Superior temporal gyrus (tissue), 1 donor: ENCODE measurements at regions not wholly inside any gene's neighbourhood (a gene's known extent, or its start where the extent isn't known, plus 50 kb on each side); places are given as distances from the start of the nearest gene placed in this dataset.

Experiments
- DNase-seq: peaks from one replicate; pipeline ENCODE4 v3.0.0-alpha.2; 2016; ENCODE audit errors: extremely low spot score

- DNase-seq: no peak
These were observed 54.5 kb upstream of the FAM78B start for GRCh38 chr1:166221316-166221715.

DNA sequence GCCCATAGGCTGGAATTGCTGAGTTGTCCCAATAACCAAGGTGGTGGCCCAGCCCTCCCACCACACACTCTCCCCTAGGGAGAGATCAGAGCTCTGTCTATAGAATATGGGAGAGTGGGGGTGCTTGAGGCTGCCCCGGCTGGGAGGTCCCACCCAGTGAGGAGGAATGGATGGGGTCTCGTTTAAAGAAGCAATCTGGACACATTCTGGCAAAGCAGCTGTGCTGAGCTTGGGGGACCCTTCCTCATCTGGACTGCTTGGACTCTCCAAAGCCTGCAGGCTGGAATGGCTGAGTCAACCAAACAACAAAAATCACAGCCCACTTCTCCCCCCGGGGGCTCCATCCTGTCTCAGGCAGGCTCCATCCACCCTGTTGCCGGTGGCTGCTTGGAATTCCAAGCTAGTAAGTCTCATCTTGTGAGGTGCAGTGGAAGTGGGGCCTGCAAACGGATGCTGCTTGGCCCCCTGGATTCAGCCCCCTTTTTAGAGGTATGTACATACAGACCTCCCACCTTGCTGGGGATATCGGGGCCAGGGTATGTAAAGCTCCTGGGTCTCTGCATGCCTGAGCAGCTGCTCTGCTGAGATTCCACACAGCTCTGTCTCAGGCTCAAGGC is 67.1 kb upstream of the FAM78B start:
- DNase-seq: no peak

DNA sequence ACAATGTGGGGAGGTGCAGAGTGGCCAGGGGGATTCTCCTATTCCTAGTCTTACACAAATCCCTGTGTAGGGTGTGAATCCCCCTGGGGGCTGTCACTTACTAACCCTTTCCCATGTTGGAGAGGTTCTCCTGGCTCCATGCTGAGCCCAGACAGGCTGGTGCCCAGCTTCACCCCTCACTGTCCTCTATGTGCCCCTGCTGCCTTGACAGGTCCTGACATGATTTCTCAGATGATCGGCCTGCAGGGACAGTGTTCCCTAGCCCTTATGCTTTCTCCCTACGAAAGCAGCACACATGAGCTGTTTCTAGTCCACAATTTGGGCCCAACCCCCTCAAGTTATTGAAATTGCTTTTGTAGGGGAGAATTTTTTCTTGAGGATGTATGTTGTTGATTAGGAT is 68.9 kb upstream of the FAM78B start:
- no peak for DNase-seq

DNA sequence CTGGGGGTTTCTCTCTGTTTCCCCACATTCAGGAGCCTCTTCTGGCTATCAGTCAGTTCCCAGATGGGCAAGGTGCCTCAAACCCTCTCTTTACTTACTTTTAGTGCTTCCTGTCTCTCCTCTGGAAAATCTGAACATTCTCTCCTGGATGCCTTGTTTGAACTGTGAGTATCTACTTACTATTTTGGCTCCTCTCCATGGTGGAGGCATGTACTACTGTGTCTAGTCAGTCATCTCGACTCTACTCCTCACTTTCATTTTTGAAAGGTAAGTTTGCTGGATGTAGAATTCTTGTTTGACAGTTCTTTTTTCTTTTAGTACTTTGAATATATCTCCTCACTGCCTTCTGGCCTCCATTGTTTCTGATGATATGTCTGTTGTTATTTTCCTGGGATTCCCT is 70.9 kb upstream of the FAM78B start:
- DNase-seq: no peak

DNA sequence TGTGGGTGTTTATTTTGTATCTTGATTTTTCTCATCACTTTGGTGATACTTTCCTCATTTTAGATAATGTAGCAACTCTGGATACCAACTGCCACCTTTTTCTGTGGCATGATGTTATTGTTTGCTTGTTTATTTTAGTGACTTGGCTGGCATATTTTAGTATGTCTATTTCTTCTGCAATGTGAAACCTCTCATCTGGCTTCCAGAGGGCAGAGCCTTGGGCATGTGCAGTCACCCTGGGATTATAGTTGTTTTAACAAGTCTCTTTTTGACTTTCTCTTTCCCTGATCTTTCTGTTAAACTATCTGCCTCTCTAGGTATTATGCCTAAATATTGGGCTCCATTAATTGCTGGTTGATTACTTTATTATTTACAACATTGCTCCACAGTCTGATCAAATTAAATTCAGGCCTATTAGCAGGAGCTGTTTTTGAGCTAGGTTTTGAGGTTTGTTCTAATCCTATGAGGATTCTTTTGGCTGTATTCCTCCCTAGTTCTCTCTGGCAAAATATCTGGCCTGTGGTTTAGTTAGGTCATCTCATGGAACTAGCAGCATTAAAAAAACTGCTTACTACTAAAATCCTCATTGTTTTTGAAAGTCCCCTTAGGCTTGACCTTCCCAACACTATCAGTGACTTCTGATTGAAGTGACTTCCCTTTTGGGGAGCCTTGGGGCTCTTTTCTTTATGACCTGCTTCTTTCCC is 86.4 kb upstream of the FAM78B start:
- no peak for DNase-seq

GRCh38 chr1:166258017-166258416 is 91.2 kb upstream of the FAM78B start:
- no peak for DNase-seq

DNA sequence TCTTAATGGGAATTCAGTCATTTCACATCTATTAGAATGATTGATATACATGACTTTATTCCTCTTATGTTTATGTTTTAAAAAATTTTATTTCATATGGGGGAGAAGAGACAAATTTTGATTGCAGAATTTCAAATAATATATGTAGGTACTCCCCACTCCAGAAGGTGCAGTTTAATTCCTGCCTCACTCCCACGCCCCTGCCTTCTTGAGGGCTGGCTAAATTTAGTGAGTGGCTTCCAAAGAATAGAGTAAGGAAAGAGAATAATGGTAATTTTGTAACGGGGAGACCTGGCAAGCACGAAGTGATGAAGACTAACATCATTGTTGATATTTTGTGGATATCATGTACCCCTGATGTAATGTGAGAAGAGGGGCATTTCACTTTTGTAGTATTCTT is 94.7 kb upstream of the FAM78B start:
- no peak for DNase-seq

DNA sequence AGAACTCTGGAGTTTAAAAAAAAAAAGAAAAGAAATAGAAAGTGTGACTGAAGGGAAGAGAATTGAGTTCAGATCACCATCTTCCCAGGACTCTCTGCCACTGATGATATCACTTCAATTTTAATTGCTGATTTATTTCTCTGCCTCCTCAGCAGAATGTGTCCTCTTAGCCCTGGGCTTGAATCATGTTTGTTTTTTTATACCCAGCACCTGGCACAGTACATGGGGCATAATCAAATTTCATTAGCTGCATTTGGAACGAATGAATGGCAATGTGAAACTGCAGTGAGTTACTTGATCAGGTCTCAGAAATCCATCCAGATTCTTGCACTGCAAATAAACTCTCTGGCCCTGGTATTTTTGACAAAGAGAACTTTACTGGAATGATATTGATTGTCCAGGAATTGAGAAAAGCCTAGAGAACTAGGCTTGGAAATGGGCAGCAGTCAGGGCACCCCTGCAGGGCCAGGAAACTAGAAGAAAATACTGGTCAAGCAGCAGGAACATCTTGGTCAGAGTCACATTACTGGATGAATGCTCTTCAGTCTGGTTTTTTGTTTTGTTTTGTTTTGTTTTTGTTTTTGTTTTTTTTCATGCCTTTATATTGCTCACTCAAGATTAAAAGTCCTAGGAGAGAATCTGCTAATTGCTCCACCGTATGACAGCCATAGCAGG is 103.8 kb upstream of the FAM78B start:
- DNase-seq: no peak

DNA sequence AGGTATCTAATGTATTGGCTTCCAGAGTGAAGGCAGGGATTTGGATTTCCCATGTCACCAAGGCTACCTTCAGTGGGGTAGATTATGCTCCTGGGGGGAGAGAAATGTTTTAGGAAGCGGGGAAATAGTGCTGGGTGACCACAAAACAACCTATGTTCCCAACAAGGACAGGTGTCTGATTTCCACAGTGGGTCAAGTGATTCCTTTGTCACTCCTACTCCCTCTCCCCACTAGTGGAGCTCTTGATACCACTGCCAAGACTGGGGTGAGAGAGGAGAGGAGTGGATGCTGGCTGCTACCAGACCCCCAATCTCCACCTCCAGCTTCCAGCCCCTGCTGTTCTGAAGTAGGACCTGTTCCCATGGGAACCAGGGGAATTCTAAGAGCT is 104.3 kb upstream of the FAM78B start:
- DNase-seq: no peak

DNA sequence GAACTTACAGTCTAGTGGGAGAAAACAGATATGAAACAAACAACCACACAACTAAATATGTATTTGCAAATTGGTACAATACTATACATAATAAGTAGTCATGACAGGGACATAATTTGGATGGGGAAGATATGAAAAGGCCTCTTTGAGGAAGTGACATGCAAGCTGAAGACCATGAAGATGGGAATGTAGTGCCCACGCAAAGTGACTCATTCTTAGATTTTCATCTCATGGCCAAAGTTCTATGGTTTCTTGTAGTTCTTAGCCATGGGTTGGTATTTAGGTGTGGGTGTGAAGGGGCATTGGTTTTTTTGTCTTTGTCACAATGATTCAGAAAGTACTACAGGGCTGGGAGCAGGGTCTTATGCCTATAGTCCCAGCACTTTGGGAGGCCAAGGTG is 105.4 kb upstream of the FAM78B start:
- DNase-seq: no peak

GRCh38 chr1:166272851-166273250 is 106.0 kb upstream of the FAM78B start:
- no peak for DNase-seq

DNA sequence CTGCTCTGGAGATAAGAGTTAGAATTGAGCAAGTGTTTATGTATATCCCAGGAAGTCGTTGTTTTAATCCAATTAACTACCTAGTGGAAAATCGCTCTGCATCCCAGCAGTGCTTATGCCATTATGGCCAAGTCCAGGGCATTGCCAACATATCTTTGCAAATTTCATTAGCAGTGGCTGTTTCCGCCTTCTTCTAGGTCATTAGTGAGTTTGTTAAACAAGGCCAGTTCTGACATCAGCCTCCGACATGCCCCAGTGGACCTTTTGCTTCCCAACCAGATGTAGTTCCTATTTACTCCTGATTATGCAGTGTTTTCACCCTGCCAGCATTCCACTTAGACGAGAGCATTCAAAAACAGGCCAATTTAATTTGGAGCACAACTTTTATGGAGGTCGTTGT is 106.8 kb upstream of the FAM78B start:
- DNase-seq: no peak

GRCh38 chr1:166282391-166283137 is 115.8 kb upstream of the FAM78B start:
- no peak for DNase-seq

DNA sequence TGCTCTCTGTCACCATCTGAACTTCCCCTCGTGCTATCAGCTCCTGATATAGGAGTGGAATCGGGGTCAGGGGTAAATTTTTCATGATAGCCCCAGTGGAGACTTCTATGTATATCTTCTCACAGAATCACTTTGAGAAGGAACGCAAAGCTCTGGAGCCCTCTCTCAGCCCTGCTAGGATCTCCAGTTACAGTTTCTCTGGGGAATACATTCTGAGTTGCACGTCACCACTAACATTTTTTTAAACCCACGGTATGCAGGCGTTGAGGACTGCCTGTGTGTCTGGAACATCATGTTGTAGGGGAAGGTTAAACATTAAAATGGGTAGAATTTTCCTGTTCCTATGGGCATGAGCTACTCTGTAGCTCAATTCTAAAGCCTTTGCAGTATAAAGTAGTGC is 116.4 kb upstream of the FAM78B start:
- DNase-seq: no peak

GRCh38 chr1:166283600-166283999 is 116.8 kb upstream of the FAM78B start:
- DNase-seq: no peak

DNA sequence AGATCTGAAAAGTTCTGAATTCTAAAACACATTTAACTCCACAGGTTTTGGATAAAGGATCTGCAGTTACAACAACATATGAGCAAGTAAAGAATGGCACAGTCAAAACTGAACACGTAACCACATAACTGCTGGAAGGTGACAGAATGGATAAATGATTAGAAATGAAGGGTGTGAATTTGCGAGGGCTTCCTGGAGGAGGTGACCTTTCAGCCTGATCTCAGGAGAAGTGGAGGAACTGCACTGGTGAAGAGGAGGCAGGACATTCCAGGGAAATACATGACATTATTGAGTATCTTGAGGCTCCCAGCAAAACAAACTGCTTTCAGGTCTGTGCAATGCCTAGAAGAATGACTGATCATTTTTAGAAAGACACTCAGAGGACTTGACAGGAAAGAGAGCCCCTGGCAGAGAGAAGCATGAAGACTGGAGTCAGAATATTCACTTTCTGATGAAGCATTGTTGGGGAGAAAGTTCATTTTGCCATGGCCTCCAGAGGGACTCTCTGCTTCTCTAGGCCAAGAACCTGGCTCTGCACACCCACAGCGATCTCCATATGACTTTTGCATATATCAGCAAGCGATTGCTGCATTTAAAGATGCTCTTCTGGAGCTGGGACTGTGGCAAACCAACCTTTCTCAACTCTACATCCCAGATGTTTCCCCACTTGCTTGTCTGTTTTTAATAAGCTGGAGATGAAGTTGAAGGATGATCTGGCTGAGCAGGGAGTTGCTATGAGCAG is 122.7 kb upstream of the FAM78B start:
- DNase-seq: no peak

GRCh38 chr1:166295656-166296055 is 128.9 kb upstream of the FAM78B start:
- no peak for DNase-seq

DNA sequence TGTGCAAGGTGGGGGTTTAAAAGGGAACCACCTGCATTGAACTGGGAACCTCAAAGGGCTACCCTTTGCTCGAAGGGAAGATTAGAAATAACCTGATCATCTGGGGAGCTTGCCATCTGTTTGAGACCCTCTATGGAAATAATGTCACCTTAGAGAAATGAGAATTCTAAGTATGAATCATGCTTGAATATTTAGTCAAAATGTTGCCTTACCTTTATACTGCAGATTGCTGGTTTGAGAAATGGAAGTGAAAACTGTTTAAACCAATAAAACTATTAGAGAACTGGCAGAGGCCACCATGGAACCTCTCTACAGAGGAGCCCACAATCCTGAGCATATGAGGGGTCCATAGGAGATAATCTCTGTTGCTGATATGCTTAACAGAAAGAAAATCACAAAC is 131.2 kb upstream of the FAM78B start:
- no peak for DNase-seq

DNA sequence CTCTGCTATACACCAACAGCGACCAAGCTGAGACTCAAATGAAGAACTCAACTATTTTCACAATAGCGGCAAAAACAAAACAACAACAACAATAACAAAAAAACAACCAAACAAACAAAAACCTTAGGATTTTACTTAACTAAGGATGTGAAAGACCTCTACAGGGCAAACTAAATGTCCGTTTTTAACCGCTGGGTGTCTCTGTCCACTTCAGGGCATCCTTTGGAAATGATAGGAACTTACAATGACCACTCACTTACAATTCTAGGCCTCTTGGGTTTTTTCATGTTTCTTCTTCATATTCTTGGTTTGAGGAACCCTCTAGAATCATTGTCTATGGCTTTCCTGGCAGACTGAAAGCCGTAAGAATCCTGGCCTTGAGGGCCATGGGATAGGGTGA is 134.0 kb upstream of the FAM78B start:
- DNase-seq: no peak

GRCh38 chr1:166302989-166303758 is 136.4 kb upstream of the FAM78B start:
- DNase-seq: no peak

DNA sequence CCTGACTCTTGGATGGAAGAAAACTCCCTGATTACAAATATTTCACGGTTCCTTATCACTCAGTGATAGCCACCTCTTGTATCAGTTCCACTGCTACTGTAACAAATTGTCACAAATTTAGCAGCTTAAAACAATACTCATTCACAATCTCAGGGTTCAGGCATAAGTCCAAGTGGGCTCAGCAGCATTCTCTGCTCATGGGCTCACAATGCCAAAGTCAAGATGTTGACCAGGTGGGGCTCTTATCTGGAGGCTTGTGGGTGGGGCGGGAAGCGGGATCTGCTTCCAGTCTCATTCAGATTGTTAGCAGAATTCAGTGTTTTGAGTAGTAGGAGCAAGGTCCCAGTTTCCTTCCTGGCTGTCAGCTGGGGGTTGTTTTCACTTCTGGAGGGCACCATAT is 137.3 kb upstream of the FAM78B start:
- no peak for DNase-seq
